Adrenal gland (tissue), 9 donors: ENCODE measurements at regions not wholly inside any gene's neighbourhood (a gene's known extent, or its start where the extent isn't known, plus 50 kb on each side); places are given as distances from the start of the nearest gene placed in this dataset.

ENCODE experiments used
- DNase-seq, 7 donors: peaks; one replicate each; pipeline ENCODE4 v3.0.0-alpha.2; 2019 to 2020
- H3K27ac ChIP-seq, 5 donors: fragments of 200-600 bp; sonication (generic) in 4 of 5; 1 replicate in 3 of 5; 2 replicates in 2 of 5; pipeline versions ENCODE4 v1.5.1 to v1.8.0; 2016 to 2020; ENCODE audit warnings: mild to moderate bottlenecking in 1 of 5
- H3K27me3 ChIP-seq: fragments of 200-600 bp; 2 replicates; pipeline ENCODE4 v1.8.0; 2021
- H3K36me3 ChIP-seq, 2 donors: fragments of 200-600 bp; replicated peaks in 1 of 2; 1 replicate in 1 of 2; 2 replicates in 1 of 2; pipeline versions ENCODE4 v1.5.1 to v1.8.0; 2018 to 2022
- H3K4me1 ChIP-seq, 2 donors: fragments of 200-600 bp; replicated peaks in 1 of 2; 1 replicate in 1 of 2; 2 replicates in 1 of 2; pipeline versions ENCODE4 v1.5.1 to v1.8.0; 2018 to 2021
- H3K4me3 ChIP-seq, 4 donors: fragments of 200-600 bp; sonication (generic) in 3 of 4; one replicate each; pipeline ENCODE4 v1.5.1; 2016 to 2018
- H3K9me3 ChIP-seq, 3 donors: fragments of 200-600 bp; sonication (generic) in 1 of 3; replicated peaks in 1 of 3; 1 replicate in 2 of 3; 2 replicates in 1 of 3; pipeline versions ENCODE4 v1.5.1 to v1.8.0; 2016 to 2021
- CTCF ChIP-seq, 6 experiments: fragments of 450-650 bp in 4 of 6; fragments of 200-600 bp in 2 of 6; sonication (generic) in 1 of 6; IDR thresholded peaks; 1 replicate in 5 of 6; 2 replicates in 1 of 6; pipeline versions ENCODE4 v1.5.1 to v1.8.0; 2016 to 2021; ENCODE audit warnings: antibody characterized with exemption in 6 of 6, mild to moderate bottlenecking in 2 of 6, moderate library complexity in 1 of 6
- POLR2A ChIP-seq, 2 donors: fragments of 450-650 bp; IDR thresholded peaks; one replicate each; pipeline ENCODE4 v1.6.1; 2017; ENCODE audit warnings: antibody characterized with exemption in 2 of 2, mild to moderate bottlenecking in 2 of 2, moderate library complexity in 1 of 2
- WGBS, 4 donors: extraction: QIAGEN DNeasy Blood & Tissue Kit in 2 of 4; methylation state at CpG; one replicate each; pipeline versions ENCODE4 v1.1.5 to v1.1.7; 2013 to 2017; 5-methylcytosine and 5-hydroxymethylcytosine counted together
- intact Hi-C, 2 donors: fragments of 100-400 bp; cut with DNase I; formaldehyde crosslinking; loops; one replicate each; pipeline versions ENCODE4 v1.14.1 to v1.15.0; 2022 to 2023
- donor health status: healthy with polysubstance abuse.
- donor health status: Bipolar disorder and iron deficiency.
- donor health status: DM: yes; HTN: yes; CAD: no.
- donor health status: DM: no; HTN: no; CAD: no.
- donor health status: DM: no; HTN: no; CAD: no.

GRCh38 chr5:29023541-29023940 lies 1985.2 kb upstream of the CDH9 start:
- Histone ChIP-seq H3K27me3 (no peaks in the 10 kb centered on the region), H3K9me3 (no peaks in the 10 kb centered on the region), H3K36me3 (no peaks in the 10 kb centered on the region), H3K4me1 (no peaks in the 10 kb centered on the region), H3K27ac (no peak overlapping the region), H3K4me3 (no peak overlapping the region)
- TF ChIP-seq CTCF (IDR thresholded peaks at IDR 0.05) (no peak), POLR2A (IDR thresholded peaks at IDR 0.05) (no peak)
- intact Hi-C loops, result no loop called here
- WGBS, 4 donors, result 50 to 88% (median 70%) methylated on average over 2 of the region's 2 CpGs
- DNase-seq, result no peak

GRCh38 chr5:29017501-29017900 lies 1979.1 kb upstream of the CDH9 start:
- Histone ChIP-seq H3K4me1 (no peaks in the 10 kb centered on the region), H3K9me3 (no peaks in the 10 kb centered on the region), H3K27me3 (no peaks in the 10 kb centered on the region), H3K27ac (no peak overlapping the region), H3K4me3 (no peak overlapping the region), H3K36me3 (no peaks in the 10 kb centered on the region)
- intact Hi-C loops, result no loop called here
- 62 to 68% (median 65%) methylated on average over 3 of the region's 3 CpGs for WGBS, 4 donors
- DNase-seq, result no peak
- TF ChIP-seq CTCF (IDR thresholded peaks at IDR 0.05) (no peak), POLR2A (IDR thresholded peaks at IDR 0.05) (no peak)

GRCh38 chr5:29016067-29016466 lies 1977.7 kb upstream of the CDH9 start:
- DNase-seq, result no peak
- Histone ChIP-seq H3K36me3 (no peaks in the 10 kb centered on the region), H3K27me3 (no peaks in the 10 kb centered on the region), H3K4me3 (no peak overlapping the region), H3K27ac (no peak overlapping the region), H3K9me3 (no peaks in the 10 kb centered on the region), H3K4me1 (no peaks in the 10 kb centered on the region)
- 66 to 79% (median 70%) methylated on average over 4 of the region's 4 CpGs for WGBS, 4 donors
- intact Hi-C loops, result no loop called here
- no peak for TF ChIP-seq CTCF (IDR thresholded peaks at IDR 0.05)
- TF ChIP-seq POLR2A (IDR thresholded peaks at IDR 0.05), result no peak

- intact Hi-C loops, result no loop called here
- H3K4me3 ChIP-seq, result no peak overlapping the region
- H3K27me3 ChIP-seq, result no peaks in the 10 kb centered on the region
- H3K27ac ChIP-seq, result no peak overlapping the region
- H3K9me3 ChIP-seq, result no peaks in the 10 kb centered on the region
- DNase-seq, result no peak
- TF ChIP-seq POLR2A (IDR thresholded peaks at IDR 0.05), result no peak
- no peak for TF ChIP-seq CTCF (IDR thresholded peaks at IDR 0.05)
- H3K36me3 ChIP-seq, result no peaks in the 10 kb centered on the region
- no peaks in the 10 kb centered on the region for H3K4me1 ChIP-seq
- WGBS, 4 donors, result 75 to 85% (median 79%) methylated on average over 2 of the region's 2 CpGs
These were observed 1977.1 kb upstream of the CDH9 start for GRCh38 chr5:29015523-29015922.
